HG03565 (cell line): ENCODE measurements at regions not wholly inside any gene's neighbourhood (a gene's known extent, or its start where the extent isn't known, plus 50 kb on each side); places are given as distances from the start of the nearest gene placed in this dataset.

ENCODE experiments used
- ATAC-seq: cut with Tn5 transposase; IDR thresholded peaks from one replicate; pipeline ENCODE4 v1.9.1; 2021; ENCODE audit warnings: mild to moderate bottlenecking, moderate library complexity; ENCODE audit not compliant: unreplicated experiment

DNA sequence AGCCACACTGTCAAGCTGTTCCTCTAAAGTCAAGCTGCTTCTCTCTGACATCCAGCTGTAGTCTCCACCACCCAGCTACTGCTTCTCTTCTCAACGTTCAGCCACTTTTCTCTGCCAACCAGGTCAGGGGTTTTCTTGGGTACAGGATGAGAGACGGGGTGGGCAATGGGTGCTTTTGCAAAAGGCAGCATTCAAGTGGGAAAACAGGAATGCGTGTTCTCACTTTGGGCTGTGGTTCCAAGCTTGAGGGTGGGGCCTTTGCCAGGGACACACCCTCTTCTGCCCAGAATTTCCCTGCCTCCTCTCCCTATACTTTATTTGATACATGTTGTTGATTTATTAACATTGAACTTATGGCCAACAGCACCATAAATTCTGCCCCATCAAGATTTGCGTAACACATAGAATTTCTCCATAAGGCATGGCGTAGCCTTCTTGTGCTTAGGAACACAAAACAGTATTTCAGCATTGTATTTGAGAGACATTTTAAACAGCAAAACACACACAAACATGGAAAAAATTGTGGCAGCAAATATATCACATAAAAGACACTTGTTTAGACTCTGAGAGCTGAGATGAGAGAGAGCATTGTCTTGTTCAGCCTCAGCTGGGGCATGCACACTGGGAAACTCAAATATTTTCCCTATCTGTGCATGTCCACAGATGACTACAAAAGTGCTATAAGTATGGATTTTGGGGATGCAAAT is 392.8 kb downstream of the SLITRK6 start:
- ATAC-seq: no peak

DNA sequence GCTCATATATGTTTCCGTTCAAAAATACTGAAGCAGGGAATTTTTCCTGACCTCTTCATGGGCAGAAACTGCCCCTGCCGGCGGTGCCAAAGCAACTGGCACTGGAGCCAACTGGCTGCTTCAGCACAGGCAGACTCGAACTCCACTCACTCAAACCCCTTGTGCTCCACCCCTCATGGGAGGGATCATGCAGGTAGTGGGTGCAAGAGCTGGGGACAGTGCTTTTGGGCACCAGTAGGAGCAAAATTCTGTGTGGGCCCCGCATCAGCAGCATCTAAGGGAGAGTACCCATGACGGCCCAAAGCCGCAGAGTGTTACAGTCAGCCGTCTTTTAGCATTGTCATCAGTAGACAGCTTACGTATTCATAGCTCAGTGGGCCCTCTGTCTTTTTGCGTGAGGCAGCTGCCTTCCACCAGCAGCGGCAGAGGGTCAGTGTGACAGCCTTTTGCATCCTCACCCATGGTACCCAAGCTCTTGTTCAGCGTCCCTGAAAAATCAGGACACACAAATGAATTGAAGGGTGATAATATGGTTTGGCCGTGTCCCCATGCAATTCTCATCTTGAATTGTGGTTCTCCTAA is 393.8 kb downstream of the SLITRK6 start:
- no peak for ATAC-seq

GRCh38 chr13:85386424-85386823 is 412.8 kb downstream of the SLITRK6 start:
- no peak for ATAC-seq

GRCh38 chr13:85383291-85383690 is 415.9 kb downstream of the SLITRK6 start:
- no peak for ATAC-seq

GRCh38 chr13:85381082-85381481 is 418.1 kb downstream of the SLITRK6 start:
- ATAC-seq: no peak

DNA sequence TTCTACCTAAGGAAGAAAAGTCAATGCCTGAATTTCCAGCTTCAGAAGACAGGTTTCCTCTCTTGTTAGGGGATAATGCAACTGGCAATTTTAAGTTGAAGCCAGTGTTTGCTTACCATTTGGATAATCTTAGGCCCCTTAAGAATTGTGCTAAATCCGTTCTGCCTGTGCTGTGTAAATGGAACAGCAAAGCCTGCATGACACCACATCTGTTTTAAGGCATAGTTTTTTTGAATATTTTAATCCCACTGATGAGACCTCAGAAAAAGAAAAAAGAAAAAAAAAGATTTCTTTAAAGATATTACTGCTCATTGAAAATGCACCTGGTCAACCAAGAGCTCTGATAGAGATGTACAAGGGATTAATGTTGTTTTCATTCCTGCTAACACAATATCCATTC is 419.2 kb downstream of the SLITRK6 start:
- no peak for ATAC-seq

GRCh38 chr13:85379433-85379832 is 419.8 kb downstream of the SLITRK6 start:
- no peak for ATAC-seq

GRCh38 chr13:85377783-85378182 is 421.4 kb downstream of the SLITRK6 start:
- ATAC-seq: no peak

- no peak for ATAC-seq
These were observed 425.9 kb downstream of the SLITRK6 start for GRCh38 chr13:85373322-85373721.

DNA sequence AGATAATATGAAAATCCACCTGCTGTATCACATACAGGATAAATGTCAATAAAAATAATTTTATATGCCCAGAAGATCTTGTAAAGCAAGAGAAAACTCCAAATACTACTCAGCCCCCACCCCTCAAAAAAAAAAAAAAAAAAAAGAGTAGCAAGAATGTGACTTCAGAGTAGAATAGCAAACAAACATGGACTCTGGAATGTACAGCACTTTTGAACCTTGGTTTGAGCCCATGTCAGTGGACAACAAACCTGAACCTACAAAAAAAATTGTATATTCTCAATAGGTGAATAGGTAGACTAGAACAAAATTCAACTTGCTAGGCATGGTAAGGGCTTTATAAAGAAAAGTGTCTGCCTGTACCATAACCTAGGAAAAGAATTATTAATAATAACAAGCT is 428.0 kb downstream of the SLITRK6 start:
- no peak for ATAC-seq

DNA sequence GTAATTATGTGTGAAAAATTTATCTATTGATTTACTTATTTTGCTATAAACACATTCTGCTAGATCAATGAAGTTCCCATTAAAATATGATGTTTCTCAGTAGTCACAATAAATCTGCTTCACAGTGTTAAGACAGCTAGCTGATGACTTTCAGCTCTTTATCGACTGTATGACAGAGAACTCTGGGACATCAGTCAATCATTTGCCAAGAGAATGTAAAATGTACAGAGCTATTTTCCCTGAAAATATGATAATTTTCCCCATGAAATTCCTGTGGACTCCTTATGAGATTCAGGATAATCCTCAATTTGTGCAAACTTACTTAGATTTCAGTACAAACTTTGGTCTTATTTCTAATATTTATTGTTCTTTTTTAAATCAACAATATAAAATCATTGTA is 430.5 kb downstream of the SLITRK6 start:
- no peak for ATAC-seq

GRCh38 chr13:85367887-85368286 is 431.3 kb downstream of the SLITRK6 start:
- ATAC-seq: no peak

- no peak for ATAC-seq
These were observed 432.3 kb downstream of the SLITRK6 start for GRCh38 chr13:85366759-85367417.

GRCh38 chr13:85363504-85363903 is 435.7 kb downstream of the SLITRK6 start:
- no peak for ATAC-seq

- ATAC-seq: no peak
These were observed 436.2 kb downstream of the SLITRK6 start for GRCh38 chr13:85362980-85363379.

DNA sequence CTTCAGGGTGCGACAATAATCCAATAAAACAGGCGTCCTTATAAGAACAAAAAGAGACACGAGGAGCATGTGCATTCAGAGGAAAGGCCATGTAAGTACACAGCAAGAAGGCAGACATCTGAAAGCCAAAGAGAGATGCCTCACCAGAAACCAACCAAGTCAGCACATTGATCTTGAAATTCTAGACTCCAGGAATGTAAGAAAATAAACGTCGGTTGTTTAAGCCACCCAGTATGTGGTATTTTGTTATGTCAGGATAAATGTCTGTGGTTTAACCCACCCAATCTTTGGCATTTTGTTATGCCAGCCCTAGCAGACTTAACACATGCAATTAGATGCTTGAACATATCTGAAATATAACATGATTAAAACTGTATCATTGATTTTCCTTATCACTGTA is 452.0 kb downstream of the SLITRK6 start:
- ATAC-seq: no peak

DNA sequence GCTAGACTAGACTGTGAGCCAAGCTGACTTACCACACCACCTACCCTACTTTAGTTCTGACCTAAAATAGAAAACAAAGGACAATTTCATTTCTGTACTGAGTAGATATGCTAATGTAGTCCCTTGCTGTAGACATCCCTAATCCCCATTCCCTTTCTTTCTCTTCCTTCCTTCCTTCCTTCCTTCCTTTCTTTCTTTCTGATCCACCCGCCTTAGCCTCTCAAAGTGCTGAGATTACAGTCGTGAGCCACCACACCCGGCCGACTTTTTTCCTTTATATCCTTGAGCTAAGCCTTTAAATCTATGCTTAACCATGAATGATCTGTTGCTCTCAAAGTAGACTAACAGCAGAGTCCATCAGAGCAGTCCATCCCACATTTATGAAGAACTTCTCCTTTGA is 465.0 kb downstream of the SLITRK6 start:
- no peak for ATAC-seq

DNA sequence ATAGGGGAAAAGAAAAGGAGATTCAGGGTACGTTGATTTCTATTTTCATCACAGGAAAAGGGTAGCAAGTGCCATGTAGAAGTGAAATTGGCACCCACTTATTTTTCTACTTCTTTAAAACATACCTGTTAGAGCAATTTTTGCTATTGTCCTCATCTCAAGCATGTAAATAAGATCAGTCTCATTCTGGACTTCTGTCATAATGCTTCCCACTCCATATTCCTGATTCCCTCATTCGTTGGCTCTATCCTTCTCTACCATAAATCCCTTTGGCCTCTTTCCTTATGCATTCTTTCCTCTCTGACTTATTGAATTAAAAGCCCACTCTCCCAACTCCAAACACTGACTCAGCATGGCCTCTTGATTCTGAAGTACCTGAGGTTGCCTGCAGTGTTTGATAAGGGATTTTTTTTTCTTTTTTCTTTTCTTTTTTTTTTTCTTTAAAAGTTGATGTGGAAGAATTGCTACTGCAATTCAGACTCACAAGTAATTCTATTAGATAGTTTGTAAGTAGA is 465.7 kb downstream of the SLITRK6 start:
- ATAC-seq: no peak

GRCh38 chr13:85332615-85333014 is 466.6 kb downstream of the SLITRK6 start:
- ATAC-seq: no peak

DNA sequence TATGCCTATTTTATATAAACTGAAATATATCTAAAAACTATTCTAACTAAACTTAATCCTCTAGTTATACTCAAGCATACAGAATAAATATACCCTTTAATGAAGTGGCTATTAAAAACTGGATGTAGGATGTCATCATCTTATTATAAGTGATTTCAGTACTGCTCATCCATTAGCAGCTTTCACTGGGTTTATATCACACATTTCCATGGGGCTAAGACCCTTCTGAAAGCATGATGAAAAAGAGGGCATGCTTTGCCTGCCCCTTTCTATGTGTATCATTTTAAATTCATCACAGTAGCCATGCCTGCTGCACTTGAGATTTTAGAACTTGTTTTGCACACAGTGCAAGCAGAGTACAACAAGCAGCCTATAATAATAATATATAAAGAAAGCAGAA is 477.5 kb downstream of the SLITRK6 start:
- no peak for ATAC-seq

- no peak for ATAC-seq
These were observed 481.4 kb downstream of the SLITRK6 start for GRCh38 chr13:85317781-85318180.

DNA sequence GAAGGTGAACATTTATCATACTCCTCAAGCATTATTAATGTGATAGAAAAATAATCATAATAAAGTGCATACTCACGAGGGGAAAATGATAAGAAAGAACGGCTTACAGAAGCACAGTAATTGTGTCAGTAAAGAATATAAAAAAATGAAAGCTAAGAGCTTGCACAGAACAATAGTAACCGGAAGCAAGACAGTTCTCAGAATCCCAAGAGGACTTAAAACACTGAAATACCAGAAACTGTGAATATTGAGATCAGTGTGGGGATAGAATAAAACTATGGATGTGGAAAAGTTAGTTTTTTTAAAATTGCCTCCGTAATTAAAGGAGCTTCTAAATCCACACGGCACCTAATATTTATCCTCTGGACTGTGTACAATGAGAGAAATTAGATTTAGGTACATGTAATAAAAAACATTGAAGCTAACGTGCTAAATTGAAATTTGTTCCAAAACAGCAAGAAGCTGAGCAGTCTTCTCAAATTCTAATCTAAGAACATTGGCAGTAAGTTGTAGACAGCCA is 482.7 kb downstream of the SLITRK6 start:
- ATAC-seq: no peak
